ENCODE measurements at regions not wholly inside any gene's neighbourhood (a gene's known extent, or its start where the extent isn't known, plus 50 kb on each side); places are given as distances from the start of the nearest gene placed in this dataset.
"Not testable (repeated sequence)": the region's sequence is repeated elsewhere in the genome, so short reads cannot be mapped to it uniquely, and the experiment has no call there.

- TF ChIP-seq POLR2AphosphoS5 (IDR thresholded peaks at IDR 0.05) = no peak
- no peak for TF ChIP-seq EP300 (IDR thresholded peaks at IDR 0.05)
- TF ChIP-seq CTCF (IDR thresholded peaks at IDR 0.05) = no peak
- DNase-seq (ENCODE audit: extremely low spot score) = no peak
- Histone ChIP-seq H3K4me1 (no peaks in the 10 kb centered on the region), H3K27ac (replicated peaks in 1 of 4) (no peak overlapping the region), H3K4me3 (no peak overlapping the region), H3K36me3 (no peaks in the 10 kb centered on the region), H3K27me3 (no peaks in the 10 kb centered on the region), H3K9me3 (no peaks in the 10 kb centered on the region)
- intact Hi-C loops (cut with DNase I) = no loop called here
- WGBS = 53% methylated on average over 1 of the region's 1 CpG
These were observed 91.6 kb downstream of the COX7C start for GRCh38 chr5:86709157-86709881.

GRCh38 chr5:86716121-86716520, 98.4 kb downstream of the COX7C start:
- no peaks in the 10 kb centered on the region for H3K36me3 ChIP-seq
- H3K27me3 ChIP-seq = no peaks in the 10 kb centered on the region
- no peaks in the 10 kb centered on the region for H3K4me1 ChIP-seq
- no peak overlapping the region for H3K27ac ChIP-seq (replicated peaks in 1 of 4)
- no peak overlapping the region for H3K4me3 ChIP-seq
- TF ChIP-seq CTCF (IDR thresholded peaks at IDR 0.05) (no peak), EP300 (IDR thresholded peaks at IDR 0.05) (no peak), POLR2A (IDR thresholded peaks at IDR 0.05; ENCODE audit: low read depth) (no peak), POLR2AphosphoS5 (IDR thresholded peaks at IDR 0.05) (no peak)
- no peaks in the 10 kb centered on the region for H3K9me3 ChIP-seq
- intact Hi-C loops (cut with DNase I) = no loop called here
- 71% methylated on average over 2 of the region's 2 CpGs for WGBS
- no peak for DNase-seq (ENCODE audit: extremely low spot score)

- H3K27me3 ChIP-seq; DNase-seq (ENCODE audit: extremely low spot score); H3K4me1 ChIP-seq; intact Hi-C loops (cut with DNase I); H3K27ac ChIP-seq (replicated peaks in 1 of 4); H3K4me3 ChIP-seq; H3K36me3 ChIP-seq: not testable (repeated sequence)
- 86% methylated on average over 20 of the region's 20 CpGs for WGBS
- H3K9me3 ChIP-seq = peaks cover 0 to 14% (median 0%) of the 10 kb centered on the region in 4 donors
These were observed 113.8 kb downstream of the COX7C start for GRCh38 chr5:86731319-86732117.

- H3K27ac ChIP-seq (replicated peaks in 1 of 4) = no peak overlapping the region
- no peaks in the 10 kb centered on the region for H3K27me3 ChIP-seq
- no peak overlapping the region for H3K4me3 ChIP-seq
- H3K9me3 ChIP-seq = peaks cover 0 to 31% (median 11%) of the 10 kb centered on the region in 4 donors
- 82% methylated on average over 2 of the region's 2 CpGs for WGBS
- no peaks in the 10 kb centered on the region for H3K36me3 ChIP-seq
- H3K4me1 ChIP-seq = no peaks in the 10 kb centered on the region
- intact Hi-C loops (cut with DNase I) = no loop called here
- no peak for TF ChIP-seq CTCF (IDR thresholded peaks at IDR 0.05)
- no peak for TF ChIP-seq POLR2A (IDR thresholded peaks at IDR 0.05; ENCODE audit: low read depth)
- TF ChIP-seq POLR2AphosphoS5 (IDR thresholded peaks at IDR 0.05) = no peak
- no peak for TF ChIP-seq EP300 (IDR thresholded peaks at IDR 0.05)
- DNase-seq (ENCODE audit: extremely low spot score) = no peak
These were observed 117.6 kb downstream of the COX7C start for GRCh38 chr5:86735370-86735769.

DNA sequence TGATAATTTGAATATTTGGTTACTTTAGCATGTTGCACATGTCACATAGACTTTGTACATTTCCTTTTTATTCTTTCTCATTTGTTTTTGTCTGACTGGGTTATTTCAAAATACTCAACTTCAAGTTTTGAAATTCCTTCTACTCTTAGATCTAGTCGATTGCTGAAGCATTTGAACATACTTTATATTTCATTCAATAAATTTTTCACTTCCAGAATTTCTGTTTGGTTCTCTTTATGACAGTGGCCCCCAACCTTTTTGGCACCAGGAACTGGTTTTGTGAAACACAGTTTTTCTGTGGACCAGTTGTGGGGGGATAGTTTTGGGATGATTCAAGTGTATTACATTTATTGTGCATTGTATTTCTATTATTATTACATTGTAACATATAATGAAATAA, 119.8 kb downstream of the COX7C start:
- Histone ChIP-seq H3K27ac (replicated peaks in 1 of 4) (no peak overlapping the region), H3K36me3 (no peaks in the 10 kb centered on the region), H3K4me1 (no peaks in the 10 kb centered on the region), H3K9me3 (peaks cover 0 to 20% (median 11%) of the 10 kb centered on the region in 4 donors), H3K4me3 (no peak overlapping the region), H3K27me3 (no peaks in the 10 kb centered on the region)
- intact Hi-C loops (cut with DNase I) = no loop called here
- WGBS = 81% methylated on average over 1 of the region's 1 CpG
- no peak for DNase-seq (ENCODE audit: extremely low spot score)
- TF ChIP-seq POLR2A (IDR thresholded peaks at IDR 0.05; ENCODE audit: low read depth) = no peak
- TF ChIP-seq CTCF (IDR thresholded peaks at IDR 0.05) = no peak
- TF ChIP-seq POLR2AphosphoS5 (IDR thresholded peaks at IDR 0.05) = no peak
- TF ChIP-seq EP300 (IDR thresholded peaks at IDR 0.05) = no peak

Data from esophagus muscularis mucosa (tissue), 4 donors.